Stimulated activated memory B cell treated with anti-CD40 and anti-IgM and Interleukin-4, amounts not matched to agents 10 μg/mL and 1 μg/mL and 100 μg/mL, for 72 hours (primary cell): ENCODE measurements at regions not wholly inside any gene's neighbourhood (a gene's known extent, or its start where the extent isn't known, plus 50 kb on each side); places are given as distances from the start of the nearest gene placed in this dataset.

Source experiments
- ATAC-seq: fragments of 150-1000 bp; cut with Tn5 transposase; 2 replicates; pipeline ENCODE4 v1.10.0; 2021
- H3K27ac Mint-ChIP-seq: one replicate; pipeline ENCODE4 v1.8.0; 2022; ENCODE audit warnings: mild to moderate bottlenecking, mixed read lengths
- H3K27me3 Mint-ChIP-seq: one replicate; pipeline ENCODE4 v1.8.0; 2022; ENCODE audit warnings: mixed read lengths
- H3K36me3 Mint-ChIP-seq: one replicate; pipeline ENCODE4 v1.8.0; 2022; ENCODE audit warnings: mixed read lengths
- H3K4me1 Mint-ChIP-seq: one replicate; pipeline ENCODE4 v1.8.0; 2022; ENCODE audit warnings: mixed read lengths
- H3K4me3 Mint-ChIP-seq: one replicate; pipeline ENCODE4 v1.8.0; 2022; ENCODE audit warnings: mild to moderate bottlenecking, moderate library complexity, mixed read lengths
- H3K9me3 Mint-ChIP-seq: one replicate; pipeline ENCODE4 v1.8.0; 2022; ENCODE audit warnings: mixed read lengths

- no peaks in the 10 kb centered on the region for H3K4me1 Mint-ChIP-seq
- H3K9me3 Mint-ChIP-seq: peaks cover 2% of the 10 kb centered on the region
- no peaks in the 10 kb centered on the region for H3K36me3 Mint-ChIP-seq
- no peak overlapping the region for H3K4me3 Mint-ChIP-seq
- ATAC-seq: no peak
- no peak overlapping the region for H3K27ac Mint-ChIP-seq
- no peaks in the 10 kb centered on the region for H3K27me3 Mint-ChIP-seq
These were observed 280.4 kb upstream of the TCERG1L start for GRCh38 chr10:131591936-131592335.

GRCh38 chr10:131609176-131609575, 291.6 kb upstream of the PPP2R2D start:
- no peak overlapping the region for H3K4me3 Mint-ChIP-seq
- H3K4me1 Mint-ChIP-seq: no peaks in the 10 kb centered on the region
- H3K27ac Mint-ChIP-seq: no peak overlapping the region
- H3K36me3 Mint-ChIP-seq: no peaks in the 10 kb centered on the region
- peaks cover 9% of the 10 kb centered on the region for H3K27me3 Mint-ChIP-seq
- peaks cover 18% of the 10 kb centered on the region for H3K9me3 Mint-ChIP-seq
- ATAC-seq: no peak

- Mint-ChIP-seq H3K9me3 (peaks cover 8% of the 10 kb centered on the region), H3K27ac (no peak overlapping the region), H3K4me3 (no peak overlapping the region), H3K4me1 (no peaks in the 10 kb centered on the region), H3K36me3 (no peaks in the 10 kb centered on the region), H3K27me3 (peaks cover 21% of the 10 kb centered on the region)
- ATAC-seq: no peak
These were observed 285.7 kb upstream of the PPP2R2D start for GRCh38 chr10:131615150-131615549.

GRCh38 chr10:131616040-131616439, 284.8 kb upstream of the PPP2R2D start:
- Mint-ChIP-seq H3K27me3 (peaks cover 21% of the 10 kb centered on the region), H3K4me1 (no peaks in the 10 kb centered on the region), H3K27ac (no peak overlapping the region), H3K36me3 (no peaks in the 10 kb centered on the region), H3K4me3 (no peak overlapping the region), H3K9me3 (peaks cover 8% of the 10 kb centered on the region)
- no peak for ATAC-seq

- Mint-ChIP-seq H3K4me1 (no peaks in the 10 kb centered on the region), H3K9me3 (peaks cover 8% of the 10 kb centered on the region), H3K27me3 (peaks cover 21% of the 10 kb centered on the region), H3K27ac (no peak overlapping the region), H3K36me3 (no peaks in the 10 kb centered on the region), H3K4me3 (no peak overlapping the region)
- ATAC-seq: no peak
These were observed 283.5 kb upstream of the PPP2R2D start for GRCh38 chr10:131617113-131617858.

GRCh38 chr10:131618587-131619267, 282.1 kb upstream of the PPP2R2D start:
- no peak overlapping the region for H3K4me3 Mint-ChIP-seq
- no peak overlapping the region for H3K27ac Mint-ChIP-seq
- H3K4me1 Mint-ChIP-seq: no peaks in the 10 kb centered on the region
- ATAC-seq: no peak
- peaks cover 17% of the 10 kb centered on the region for H3K27me3 Mint-ChIP-seq
- H3K9me3 Mint-ChIP-seq: peaks cover 7% of the 10 kb centered on the region
- no peaks in the 10 kb centered on the region for H3K36me3 Mint-ChIP-seq

- peaks cover 8% of the 10 kb centered on the region for H3K27me3 Mint-ChIP-seq
- no peaks in the 10 kb centered on the region for H3K36me3 Mint-ChIP-seq
- ATAC-seq: no peak
- no peak overlapping the region for H3K4me3 Mint-ChIP-seq
- no peak overlapping the region for H3K27ac Mint-ChIP-seq
- no peaks in the 10 kb centered on the region for H3K4me1 Mint-ChIP-seq
- H3K9me3 Mint-ChIP-seq: no peaks in the 10 kb centered on the region
These were observed 280.5 kb upstream of the PPP2R2D start for GRCh38 chr10:131620314-131620713.

GRCh38 chr10:131620904-131621303, 279.9 kb upstream of the PPP2R2D start:
- H3K9me3 Mint-ChIP-seq: no peaks in the 10 kb centered on the region
- H3K27me3 Mint-ChIP-seq: peaks cover 8% of the 10 kb centered on the region
- H3K4me3 Mint-ChIP-seq: no peak overlapping the region
- H3K27ac Mint-ChIP-seq: no peak overlapping the region
- no peak for ATAC-seq
- H3K36me3 Mint-ChIP-seq: no peaks in the 10 kb centered on the region
- no peaks in the 10 kb centered on the region for H3K4me1 Mint-ChIP-seq

- no peaks in the 10 kb centered on the region for H3K9me3 Mint-ChIP-seq
- H3K36me3 Mint-ChIP-seq: no peaks in the 10 kb centered on the region
- H3K4me3 Mint-ChIP-seq: no peak overlapping the region
- H3K27ac Mint-ChIP-seq: no peak overlapping the region
- no peaks in the 10 kb centered on the region for H3K27me3 Mint-ChIP-seq
- ATAC-seq: no peak
- no peaks in the 10 kb centered on the region for H3K4me1 Mint-ChIP-seq
These were observed 278.8 kb upstream of the PPP2R2D start for GRCh38 chr10:131621784-131622624.

- no peak overlapping the region for H3K27ac Mint-ChIP-seq
- peak; percentile 27 for ATAC-seq
- peaks cover 3% of the 10 kb centered on the region for H3K9me3 Mint-ChIP-seq
- no peaks in the 10 kb centered on the region for H3K4me1 Mint-ChIP-seq
- no peak overlapping the region for H3K4me3 Mint-ChIP-seq
- H3K27me3 Mint-ChIP-seq: no peaks in the 10 kb centered on the region
- H3K36me3 Mint-ChIP-seq: no peaks in the 10 kb centered on the region
These were observed 275.8 kb upstream of the PPP2R2D start for GRCh38 chr10:131625041-131625440.

GRCh38 chr10:131626274-131626673, 274.5 kb upstream of the PPP2R2D start:
- ATAC-seq: no peak
- H3K4me1 Mint-ChIP-seq: no peaks in the 10 kb centered on the region
- H3K27ac Mint-ChIP-seq: no peak overlapping the region
- H3K36me3 Mint-ChIP-seq: no peaks in the 10 kb centered on the region
- H3K4me3 Mint-ChIP-seq: no peak overlapping the region
- H3K27me3 Mint-ChIP-seq: no peaks in the 10 kb centered on the region
- H3K9me3 Mint-ChIP-seq: peaks cover 3% of the 10 kb centered on the region

GRCh38 chr10:131629026-131629770, 271.6 kb upstream of the PPP2R2D start:
- no peaks in the 10 kb centered on the region for H3K36me3 Mint-ChIP-seq
- no peak overlapping the region for H3K4me3 Mint-ChIP-seq
- ATAC-seq: no peak
- no peaks in the 10 kb centered on the region for H3K27me3 Mint-ChIP-seq
- no peaks in the 10 kb centered on the region for H3K4me1 Mint-ChIP-seq
- no peak overlapping the region for H3K27ac Mint-ChIP-seq
- H3K9me3 Mint-ChIP-seq: peaks cover 7% of the 10 kb centered on the region

- Mint-ChIP-seq H3K4me1 (no peaks in the 10 kb centered on the region), H3K9me3 (peaks cover 7% of the 10 kb centered on the region), H3K27ac (no peak overlapping the region), H3K27me3 (peaks cover 4% of the 10 kb centered on the region), H3K4me3 (no peak overlapping the region), H3K36me3 (no peaks in the 10 kb centered on the region)
- ATAC-seq: no peak
These were observed 270.0 kb upstream of the PPP2R2D start for GRCh38 chr10:131630772-131631258.

- Mint-ChIP-seq H3K27ac (no peak overlapping the region), H3K9me3 (peaks cover 7% of the 10 kb centered on the region), H3K4me3 (no peak overlapping the region), H3K27me3 (peaks cover 8% of the 10 kb centered on the region), H3K36me3 (no peaks in the 10 kb centered on the region), H3K4me1 (no peaks in the 10 kb centered on the region)
- no peak for ATAC-seq
These were observed 269.2 kb upstream of the PPP2R2D start for GRCh38 chr10:131631619-131632018.

- Mint-ChIP-seq H3K36me3 (no peaks in the 10 kb centered on the region), H3K27ac (no peak overlapping the region), H3K27me3 (peaks cover 8% of the 10 kb centered on the region), H3K4me1 (no peaks in the 10 kb centered on the region), H3K9me3 (peaks cover 15% of the 10 kb centered on the region), H3K4me3 (no peak overlapping the region)
- no peak for ATAC-seq
These were observed 265.2 kb upstream of the PPP2R2D start for GRCh38 chr10:131635564-131636015.
